H9 (cell line): ENCODE measurements at regions not wholly inside any gene's neighbourhood (a gene's known extent, or its start where the extent isn't known, plus 50 kb on each side); places are given as distances from the start of the nearest gene placed in this dataset.

Source experiments
- DNase-seq: peaks from one replicate; pipeline ENCODE4 v3.0.0-alpha.2; 2017
- H2AFZ ChIP-seq: one replicate; pipeline ENCODE4 v1.6.1; 2013; ENCODE audit warnings: mild to moderate bottlenecking, low read length, control low read depth, moderate library complexity
- H2AK5ac ChIP-seq: 2 replicates; pipeline ENCODE4 v1.6.1; 2013; ENCODE audit warnings: low read length, control low read depth, mixed read lengths; ENCODE audit not compliant: insufficient read length
- H2BK120ac ChIP-seq: one replicate; pipeline ENCODE4 v1.6.1; 2013; ENCODE audit warnings: low read depth, mild to moderate bottlenecking, low read length, control low read depth, inconsistent platforms; ENCODE audit not compliant: poor library complexity, severe bottlenecking
- H2BK12ac ChIP-seq: 2 replicates; pipeline ENCODE4 v1.6.1; 2013; ENCODE audit warnings: low read length, control low read depth, mixed read lengths, low read depth; ENCODE audit not compliant: insufficient read length
- H2BK15ac ChIP-seq: 2 replicates; pipeline ENCODE4 v1.6.1; 2013; ENCODE audit warnings: low read depth, low read length, control low read depth
- H2BK20ac ChIP-seq: one replicate; pipeline ENCODE4 v1.6.1; 2013; ENCODE audit warnings: low read depth, mild to moderate bottlenecking, low read length, control low read depth, inconsistent platforms; ENCODE audit not compliant: poor library complexity, severe bottlenecking
- H2BK5ac ChIP-seq: 2 replicates; pipeline ENCODE4 v1.6.1; 2013; ENCODE audit warnings: low read length, control low read depth, mixed read lengths; ENCODE audit not compliant: insufficient read length
- H3K14ac ChIP-seq: 2 replicates; pipeline ENCODE4 v1.6.1; 2013; ENCODE audit warnings: low read length, control low read depth; ENCODE audit not compliant: insufficient read depth
- H3K18ac ChIP-seq: 2 replicates; pipeline ENCODE4 v1.6.1; 2013; ENCODE audit warnings: low read depth, mild to moderate bottlenecking, mixed read lengths, low read length, control low read depth; ENCODE audit not compliant: insufficient read length
- H3K23ac ChIP-seq: 2 replicates; pipeline ENCODE4 v1.6.1; 2013; ENCODE audit warnings: low read length, control low read depth, mixed read lengths, low read depth; ENCODE audit not compliant: insufficient read length
- H3K23me2 ChIP-seq: 2 replicates; pipeline ENCODE4 v1.6.1; 2013; ENCODE audit warnings: low read depth, mild to moderate bottlenecking, mixed read lengths, low read length, control low read depth; ENCODE audit not compliant: insufficient read length, poor library complexity, severe bottlenecking
- H3K27ac ChIP-seq: 2 replicates; pipeline ENCODE4 v1.5.1; 2013; ENCODE audit warnings: low read length, control low read depth, mixed read lengths, low read depth; ENCODE audit not compliant: insufficient read length
- H3K27me3 ChIP-seq: 2 replicates; pipeline ENCODE4 v1.6.1; 2013; ENCODE audit warnings: low read length, control low read depth, inconsistent platforms; ENCODE audit not compliant: insufficient read depth
- H3K4ac ChIP-seq: 2 replicates; pipeline ENCODE4 v1.6.1; 2013; ENCODE audit warnings: low read depth, mild to moderate bottlenecking, control low read depth, inconsistent platforms, low read length, moderate library complexity
- H3K4me1 ChIP-seq: 2 replicates; pipeline ENCODE4 v1.6.1; 2013; ENCODE audit warnings: low read length, control low read depth, inconsistent platforms; ENCODE audit not compliant: insufficient read depth
- H3K4me2 ChIP-seq: 2 replicates; pipeline ENCODE4 v1.6.1; 2013; ENCODE audit warnings: low read length, control low read depth, mixed read lengths; ENCODE audit not compliant: insufficient read length, insufficient read depth
- H3K56ac ChIP-seq: 2 replicates; pipeline ENCODE4 v1.6.1; 2013; ENCODE audit warnings: low read depth, mild to moderate bottlenecking, mixed read lengths, low read length, control low read depth; ENCODE audit not compliant: insufficient read length
- H3K79me1 ChIP-seq: 2 replicates; pipeline ENCODE4 v1.6.1; 2013; ENCODE audit warnings: low read depth, mild to moderate bottlenecking, moderate library complexity, low read length, control low read depth, inconsistent platforms; ENCODE audit not compliant: insufficient read depth, poor library complexity, severe bottlenecking
- H3K79me2 ChIP-seq: 2 replicates; pipeline ENCODE4 v1.6.1; 2013; ENCODE audit warnings: low read length, control low read depth, inconsistent platforms; ENCODE audit not compliant: insufficient read depth
- H3K9ac ChIP-seq: 2 replicates; pipeline ENCODE4 v1.6.1; 2013; ENCODE audit warnings: low read length, control low read depth, mixed read lengths; ENCODE audit not compliant: insufficient read length; ENCODE audit errors: extremely low read depth
- H3K9me3 ChIP-seq: one replicate; pipeline ENCODE4 v1.6.1; 2013; ENCODE audit warnings: low read depth, low read length, inconsistent platforms; ENCODE audit not compliant: control insufficient read depth
- H3T11ph ChIP-seq: one replicate; pipeline ENCODE4 v1.6.1; 2013; ENCODE audit warnings: mild to moderate bottlenecking, low read length, control low read depth, inconsistent platforms
- H4K20me1 ChIP-seq: one replicate; pipeline ENCODE4 v1.6.1; 2013; ENCODE audit not compliant: control insufficient read depth, insufficient read length, insufficient read depth
- H4K5ac ChIP-seq: 2 replicates; pipeline ENCODE4 v1.6.1; 2013; ENCODE audit warnings: low read depth, mild to moderate bottlenecking, mixed read lengths, low read length, control low read depth; ENCODE audit not compliant: insufficient read length
- H4K8ac ChIP-seq: replicated peaks from 2 replicates; pipeline ENCODE4 v1.6.1; 2013; ENCODE audit warnings: low read length, control low read depth, mixed read lengths, low read depth; ENCODE audit not compliant: insufficient read length
- H4K91ac ChIP-seq: 2 replicates; pipeline ENCODE4 v1.6.1; 2013; ENCODE audit warnings: low read depth, mild to moderate bottlenecking, moderate library complexity, mixed read lengths, low read length, control low read depth; ENCODE audit not compliant: insufficient read length
- H3K27ac Mint-ChIP-seq, 3 experiments: 2 replicates in 2 of 3; 3 replicates in 1 of 3; pipeline ENCODE4 v1.8.0; 2020 to 2021; ENCODE audit warnings: mixed read lengths in 3 of 3, mild to moderate bottlenecking in 1 of 3, moderate library complexity in 1 of 3
- H3K27me3 Mint-ChIP-seq: 2 replicates; pipeline ENCODE4 v1.8.0; 2021; ENCODE audit warnings: low read depth, mild to moderate bottlenecking, moderate library complexity, mixed read lengths
- H3K36me3 Mint-ChIP-seq, 3 experiments: 2 replicates in 2 of 3; 3 replicates in 1 of 3; pipeline ENCODE4 v1.8.0; 2020 to 2021; ENCODE audit warnings: low read depth in 3 of 3, mixed read lengths in 3 of 3; ENCODE audit not compliant: insufficient read depth in 1 of 3
- H3K4me1 Mint-ChIP-seq, 2 experiments: 2 replicates each; pipeline ENCODE4 v1.8.0; 2020; ENCODE audit warnings: mixed read lengths in 2 of 2
- H3K4me3 Mint-ChIP-seq, 2 experiments: 2 replicates in 1 of 2; 3 replicates in 1 of 2; pipeline ENCODE4 v1.8.0; 2020 to 2021; ENCODE audit warnings: mild to moderate bottlenecking in 2 of 2, mixed read lengths in 2 of 2, moderate library complexity in 1 of 2
- H3K9me3 Mint-ChIP-seq, 2 experiments: 2 replicates in 1 of 2; 3 replicates in 1 of 2; pipeline ENCODE4 v1.8.0; 2020; ENCODE audit warnings: mild to moderate bottlenecking in 2 of 2, mixed read lengths in 2 of 2, moderate library complexity in 1 of 2
- WGBS: extraction: QIAGEN DNeasy Blood & Tissue Kit; methylation state at CpG from one replicate; pipeline ENCODE4 v1.1.7; 2013; ENCODE audit warnings: missing lambda C conversion rate, low lambda C conversion rate, mixed read lengths; ENCODE audit not compliant: insufficient read length; ENCODE audit errors: extremely low coverage; 5-methylcytosine and 5-hydroxymethylcytosine counted together
- TF ChIP-seq, protein P1 (sequence below): fragments of 200-600 bp; sonication (generic); conservative IDR thresholded peaks from 3 replicates; pipeline ENCODE4 v1.8.0; 2021; ENCODE audit warnings: antibody characterized with exemption, mild to moderate bottlenecking

DNA sequence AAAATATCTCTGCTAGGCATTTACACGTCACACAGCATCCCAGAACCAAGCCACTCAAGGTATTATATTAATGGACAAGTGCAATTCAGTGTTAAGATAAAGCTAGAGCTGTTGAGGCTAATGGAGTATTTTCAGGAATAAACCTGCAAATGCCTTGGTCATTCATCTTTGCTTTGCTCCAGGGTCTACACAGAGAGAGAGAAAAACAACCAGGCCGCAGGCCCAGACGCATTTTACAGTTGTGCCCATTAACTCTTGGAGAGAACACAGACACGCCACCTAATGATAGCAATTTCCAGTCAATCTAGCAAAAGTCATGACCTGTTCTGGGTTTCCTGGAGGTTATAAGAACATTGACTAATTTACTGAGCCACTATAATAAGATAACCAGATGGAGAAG lies 829.3 kb downstream of the LRRTM4 start:
- H3K9me3 Mint-ChIP-seq: peaks cover 0 to 2% of the 10 kb centered on the region in 2 experiments; a peak in 1 of 5 replicates
- Histone ChIP-seq H3K4me1 (no peaks in the 10 kb centered on the region), H4K5ac (no peak overlapping the region), H2BK120ac (no peak overlapping the region), H2BK12ac (no peak overlapping the region), H3K9me3 (no peaks in the 10 kb centered on the region), H3K79me1 (no peaks in the 10 kb centered on the region), H3K27ac (no peak overlapping the region), H3K4ac (no peak overlapping the region), H2BK20ac (no peak overlapping the region), H3K27me3 (no peaks in the 10 kb centered on the region), H3K23me2 (no peaks in the 10 kb centered on the region), H2AK5ac (no peak overlapping the region), H2BK5ac (no peak overlapping the region), H3K14ac (no peak overlapping the region), H4K8ac (no peak overlapping the region), H3K56ac (no peak overlapping the region), H2BK15ac (no peak overlapping the region), H3K23ac (no peak overlapping the region), H3K79me2 (no peaks in the 10 kb centered on the region), H2AFZ (no peak overlapping the region), H3K9ac (no peak overlapping the region), H3K18ac (no peak overlapping the region), H4K91ac (no peak overlapping the region), H3T11ph (no peak overlapping the region), H3K4me2 (no peak overlapping the region), H4K20me1 (no peaks in the 10 kb centered on the region)
- TF ChIP-seq, protein P1, sequence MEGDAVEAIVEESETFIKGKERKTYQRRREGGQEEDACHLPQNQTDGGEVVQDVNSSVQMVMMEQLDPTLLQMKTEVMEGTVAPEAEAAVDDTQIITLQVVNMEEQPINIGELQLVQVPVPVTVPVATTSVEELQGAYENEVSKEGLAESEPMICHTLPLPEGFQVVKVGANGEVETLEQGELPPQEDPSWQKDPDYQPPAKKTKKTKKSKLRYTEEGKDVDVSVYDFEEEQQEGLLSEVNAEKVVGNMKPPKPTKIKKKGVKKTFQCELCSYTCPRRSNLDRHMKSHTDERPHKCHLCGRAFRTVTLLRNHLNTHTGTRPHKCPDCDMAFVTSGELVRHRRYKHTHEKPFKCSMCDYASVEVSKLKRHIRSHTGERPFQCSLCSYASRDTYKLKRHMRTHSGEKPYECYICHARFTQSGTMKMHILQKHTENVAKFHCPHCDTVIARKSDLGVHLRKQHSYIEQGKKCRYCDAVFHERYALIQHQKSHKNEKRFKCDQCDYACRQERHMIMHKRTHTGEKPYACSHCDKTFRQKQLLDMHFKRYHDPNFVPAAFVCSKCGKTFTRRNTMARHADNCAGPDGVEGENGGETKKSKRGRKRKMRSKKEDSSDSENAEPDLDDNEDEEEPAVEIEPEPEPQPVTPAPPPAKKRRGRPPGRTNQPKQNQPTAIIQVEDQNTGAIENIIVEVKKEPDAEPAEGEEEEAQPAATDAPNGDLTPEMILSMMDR: no peak
- DNase-seq: no peak
- no peaks in the 10 kb centered on the region for H3K27me3 Mint-ChIP-seq
- WGBS: no CpG with 5 or more reads among the region's 4 CpGs
- H3K27ac Mint-ChIP-seq: no peak overlapping the region
- H3K36me3 Mint-ChIP-seq: no peaks in the 10 kb centered on the region
- H3K4me3 Mint-ChIP-seq: no peak overlapping the region
- peaks cover 14 to 15% of the 10 kb centered on the region in 2 experiments for H3K4me1 Mint-ChIP-seq
